Peyer's patch (tissue), 4 donors: ENCODE measurements at regions not wholly inside any gene's neighbourhood (a gene's known extent, or its start where the extent isn't known, plus 50 kb on each side); places are given as distances from the start of the nearest gene placed in this dataset.

Experiments used
- DNase-seq, 3 donors: peaks; one replicate each; pipeline ENCODE4 v3.0.0-alpha.2; 2017 to 2019
- H3K27ac ChIP-seq, 4 donors: fragments of 200-600 bp; sonication (generic); one replicate each; pipeline ENCODE4 v1.5.1; 2016 to 2019
- H3K27me3 ChIP-seq, 2 donors: fragments of 200-600 bp; sonication (generic); one replicate each; pipeline ENCODE4 v1.5.1; 2019
- H3K36me3 ChIP-seq, 3 donors: fragments of 200-600 bp; sonication (generic); one replicate each; pipeline ENCODE4 v1.5.1; 2016 to 2019
- H3K4me1 ChIP-seq, 4 donors: fragments of 200-600 bp; sonication (generic); one replicate each; pipeline ENCODE4 v1.5.1; 2016 to 2019
- H3K4me3 ChIP-seq, 4 donors: fragments of 200-600 bp; sonication (generic); 1 replicate in 3 of 4; 2 replicates in 1 of 4; pipeline ENCODE4 v1.5.1; 2016 to 2019; ENCODE audit warnings: mild to moderate bottlenecking in 1 of 4
- H3K9me3 ChIP-seq, 4 donors: fragments of 200-600 bp; sonication (generic); one replicate each; pipeline ENCODE4 v1.5.1; 2016 to 2019; ENCODE audit warnings: mild to moderate bottlenecking in 1 of 4
- POLR2A ChIP-seq, 2 donors: fragments of 450-650 bp; IDR thresholded peaks; one replicate each; pipeline ENCODE4 v1.5.1; 2017; ENCODE audit warnings: antibody characterized with exemption in 2 of 2, mild to moderate bottlenecking in 2 of 2, moderate library complexity in 2 of 2
- TF ChIP-seq, protein P1 (sequence below), 6 experiments: fragments of 450-650 bp in 4 of 6; fragments of 200-600 bp in 2 of 6; sonication (generic) in 1 of 6; IDR thresholded peaks; one replicate each; pipeline ENCODE4 v1.5.1; 2017 to 2019; ENCODE audit warnings: antibody characterized with exemption in 6 of 6, mild to moderate bottlenecking in 3 of 6, moderate library complexity in 1 of 6

- Histone ChIP-seq H3K27me3 (no peaks in the 10 kb centered on the region), H3K9me3 (peaks cover 0 to 5% (median 0%) of the 10 kb centered on the region in 4 donors), H3K27ac (no peak overlapping the region), H3K4me3 (no peak overlapping the region), H3K36me3 (no peaks in the 10 kb centered on the region), H3K4me1 (no peaks in the 10 kb centered on the region)
- no peak for DNase-seq
- TF ChIP-seq POLR2A (IDR thresholded peaks at IDR 0.05), result no peak
- TF ChIP-seq, protein P1, sequence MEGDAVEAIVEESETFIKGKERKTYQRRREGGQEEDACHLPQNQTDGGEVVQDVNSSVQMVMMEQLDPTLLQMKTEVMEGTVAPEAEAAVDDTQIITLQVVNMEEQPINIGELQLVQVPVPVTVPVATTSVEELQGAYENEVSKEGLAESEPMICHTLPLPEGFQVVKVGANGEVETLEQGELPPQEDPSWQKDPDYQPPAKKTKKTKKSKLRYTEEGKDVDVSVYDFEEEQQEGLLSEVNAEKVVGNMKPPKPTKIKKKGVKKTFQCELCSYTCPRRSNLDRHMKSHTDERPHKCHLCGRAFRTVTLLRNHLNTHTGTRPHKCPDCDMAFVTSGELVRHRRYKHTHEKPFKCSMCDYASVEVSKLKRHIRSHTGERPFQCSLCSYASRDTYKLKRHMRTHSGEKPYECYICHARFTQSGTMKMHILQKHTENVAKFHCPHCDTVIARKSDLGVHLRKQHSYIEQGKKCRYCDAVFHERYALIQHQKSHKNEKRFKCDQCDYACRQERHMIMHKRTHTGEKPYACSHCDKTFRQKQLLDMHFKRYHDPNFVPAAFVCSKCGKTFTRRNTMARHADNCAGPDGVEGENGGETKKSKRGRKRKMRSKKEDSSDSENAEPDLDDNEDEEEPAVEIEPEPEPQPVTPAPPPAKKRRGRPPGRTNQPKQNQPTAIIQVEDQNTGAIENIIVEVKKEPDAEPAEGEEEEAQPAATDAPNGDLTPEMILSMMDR (IDR thresholded peaks at IDR 0.05), result no peak
Observed at GRCh38 chr14:62432955-62433354, 612.3 kb downstream of the KCNH5 start.

DNA sequence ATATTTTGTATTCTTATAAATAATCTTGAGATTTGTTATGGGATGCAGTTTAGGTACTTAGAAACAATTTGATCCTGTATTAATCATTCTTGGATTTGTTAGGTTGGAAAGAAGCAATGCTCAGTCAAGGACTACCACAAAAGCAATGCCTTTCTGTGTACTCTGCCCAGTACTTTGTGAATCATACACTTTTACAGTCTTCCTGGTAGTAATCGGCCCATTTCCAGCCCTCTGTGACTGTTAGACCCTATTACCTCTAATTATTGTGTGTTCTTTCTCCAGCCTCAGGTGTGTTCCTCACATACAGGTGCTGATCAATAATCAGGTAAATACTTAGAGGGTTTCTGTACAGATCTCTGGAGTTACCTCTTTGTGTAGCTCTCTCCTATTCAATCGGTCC, 609.0 kb downstream of the KCNH5 start:
- H3K36me3 ChIP-seq, result no peaks in the 10 kb centered on the region
- no peaks in the 10 kb centered on the region for H3K4me1 ChIP-seq
- DNase-seq, result peak in 1 of 3 donors; percentile 47
- TF ChIP-seq, protein P1 (IDR thresholded peaks at IDR 0.05), result no peak
- TF ChIP-seq POLR2A (IDR thresholded peaks at IDR 0.05), result no peak
- no peaks in the 10 kb centered on the region for H3K27me3 ChIP-seq
- H3K9me3 ChIP-seq, result peaks cover 0 to 14% (median 0%) of the 10 kb centered on the region in 4 donors
- H3K27ac ChIP-seq, result no peak overlapping the region
- peak overlapping the region in 1 of 4 donors; percentile 16 for H3K4me3 ChIP-seq

- H3K4me1 ChIP-seq, result no peaks in the 10 kb centered on the region
- peaks cover 0 to 10% (median 0%) of the 10 kb centered on the region in 4 donors for H3K9me3 ChIP-seq
- no peaks in the 10 kb centered on the region for H3K36me3 ChIP-seq
- no peaks in the 10 kb centered on the region for H3K27me3 ChIP-seq
- H3K27ac ChIP-seq, result no peak overlapping the region
- DNase-seq, result no peak
- H3K4me3 ChIP-seq, result no peak overlapping the region
- TF ChIP-seq, protein P1 (IDR thresholded peaks at IDR 0.05), result no peak
- no peak for TF ChIP-seq POLR2A (IDR thresholded peaks at IDR 0.05)
Observed at GRCh38 chr14:62439210-62439609, 606.0 kb downstream of the KCNH5 start.

- Histone ChIP-seq H3K9me3 (peaks cover 0 to 5% (median 0%) of the 10 kb centered on the region in 4 donors), H3K4me3 (no peak overlapping the region), H3K4me1 (no peaks in the 10 kb centered on the region), H3K27me3 (no peaks in the 10 kb centered on the region), H3K27ac (no peak overlapping the region), H3K36me3 (no peaks in the 10 kb centered on the region)
- no peak for DNase-seq
- TF ChIP-seq, protein P1 (IDR thresholded peaks at IDR 0.05), result no peak
- TF ChIP-seq POLR2A (IDR thresholded peaks at IDR 0.05), result no peak
Observed at GRCh38 chr14:62443796-62444195, 601.5 kb downstream of the KCNH5 start.

DNA sequence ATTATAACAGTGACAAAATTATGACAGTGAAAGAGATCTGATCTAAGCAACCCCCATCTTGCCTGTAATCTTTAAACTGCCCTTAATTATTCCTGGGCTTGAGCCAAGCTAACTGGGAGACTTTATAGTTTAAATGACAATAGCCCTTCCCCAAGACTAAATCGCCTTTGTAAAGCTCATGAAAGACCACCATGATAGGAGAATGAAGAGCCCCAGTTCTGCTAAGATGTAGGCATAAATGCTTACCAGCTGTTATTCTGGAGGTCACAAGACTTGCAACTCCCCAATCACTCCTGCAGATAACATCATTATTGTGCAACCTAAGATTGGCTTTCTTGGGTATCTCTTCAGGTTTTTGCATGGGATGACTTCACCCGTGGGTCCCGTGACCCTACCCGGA, 599.7 kb downstream of the KCNH5 start:
- H3K27ac ChIP-seq, result no peak overlapping the region
- H3K9me3 ChIP-seq, result peaks cover 0 to 3% (median 0%) of the 10 kb centered on the region in 4 donors
- H3K36me3 ChIP-seq, result no peaks in the 10 kb centered on the region
- no peak overlapping the region for H3K4me3 ChIP-seq
- no peak for TF ChIP-seq POLR2A (IDR thresholded peaks at IDR 0.05)
- no peaks in the 10 kb centered on the region for H3K4me1 ChIP-seq
- H3K27me3 ChIP-seq, result no peaks in the 10 kb centered on the region
- no peak for DNase-seq

- no peak for TF ChIP-seq POLR2A (IDR thresholded peaks at IDR 0.05)
- TF ChIP-seq, protein P1 (IDR thresholded peaks at IDR 0.05), result no peak
- H3K27me3 ChIP-seq, result no peaks in the 10 kb centered on the region
- no peaks in the 10 kb centered on the region for H3K4me1 ChIP-seq
- no peak overlapping the region for H3K4me3 ChIP-seq
- DNase-seq, result no peak
- no peaks in the 10 kb centered on the region for H3K9me3 ChIP-seq
- H3K36me3 ChIP-seq, result no peaks in the 10 kb centered on the region
- no peak overlapping the region for H3K27ac ChIP-seq
Observed at GRCh38 chr14:62451221-62451620, 594.0 kb downstream of the KCNH5 start.
